GM19324 (cell line): ENCODE measurements at regions not wholly inside any gene's neighbourhood (a gene's known extent, or its start where the extent isn't known, plus 50 kb on each side); places are given as distances from the start of the nearest gene placed in this dataset.
"Not testable (repeated sequence)": the region's sequence is repeated elsewhere in the genome, so short reads cannot be mapped to it uniquely, and the experiment has no call there.

Source experiments
- ATAC-seq: cut with Tn5 transposase; IDR thresholded peaks from one replicate; pipeline ENCODE4 v1.9.1; 2021; ENCODE audit warnings: mild to moderate bottlenecking, moderate library complexity; ENCODE audit not compliant: unreplicated experiment, low FRiP score

GRCh38 chr4:177494791-177495190 is 52.6 kb upstream of the AGA start:
- ATAC-seq: no peak

GRCh38 chr4:177495626-177496025 is 53.4 kb upstream of the AGA start:
- not testable (repeated sequence) for ATAC-seq

- ATAC-seq: no peak
Measured at GRCh38 chr4:177499537-177499936, 57.3 kb upstream of the AGA start.

DNA sequence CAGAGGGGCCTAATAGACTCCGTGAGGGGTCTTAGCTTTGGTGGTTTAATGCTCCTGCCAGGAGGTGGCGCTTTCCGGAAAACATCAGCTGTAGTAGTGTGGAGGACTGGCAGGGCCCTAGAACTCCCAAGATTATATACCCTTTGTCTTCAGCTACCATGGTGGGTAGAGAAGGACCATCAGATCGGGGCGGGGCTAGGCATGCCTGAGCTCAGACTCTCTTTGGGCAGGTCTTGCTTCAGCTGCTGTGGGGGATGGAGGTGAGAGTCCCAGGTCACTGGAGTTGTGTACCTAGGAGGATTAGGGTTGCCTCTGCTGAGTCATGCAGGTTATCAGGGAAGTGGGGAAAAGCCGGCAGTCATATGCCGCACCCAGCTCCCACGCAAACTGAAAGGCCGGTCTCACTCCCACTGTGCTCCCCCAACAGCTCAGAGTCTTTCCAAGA is 63.0 kb upstream of the AGA start:
- no peak for ATAC-seq

GRCh38 chr4:177508662-177509061 is 66.4 kb upstream of the AGA start:
- ATAC-seq: no peak

DNA sequence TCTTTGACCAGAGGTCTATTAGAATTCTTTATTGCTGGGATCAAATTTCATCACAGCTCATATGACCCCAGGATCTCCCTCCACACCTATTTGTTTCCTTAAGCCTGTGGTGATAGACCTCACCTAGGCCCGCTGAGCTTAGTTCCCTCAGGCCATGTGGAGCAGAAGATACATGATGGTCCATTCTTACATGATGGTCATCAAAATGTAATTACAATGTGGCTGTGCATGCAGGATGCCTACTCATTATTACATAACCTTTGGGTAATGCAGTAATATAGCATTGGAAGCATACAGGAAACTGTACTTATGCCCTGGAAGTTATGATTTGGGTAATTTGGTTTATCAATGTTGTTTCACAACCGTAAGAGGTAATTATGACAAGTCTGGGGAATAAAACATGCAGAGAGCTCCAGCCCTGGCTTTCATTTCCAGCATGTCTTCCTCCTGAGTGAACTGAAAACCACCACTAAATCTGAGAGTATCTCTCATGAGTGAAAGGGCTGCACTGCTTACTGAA is 67.0 kb upstream of the AGA start:
- ATAC-seq: no peak

- no peak for ATAC-seq
Measured at GRCh38 chr4:177511611-177512010, 69.4 kb upstream of the AGA start.

- ATAC-seq: no peak
Measured at GRCh38 chr4:177512646-177513045, 70.4 kb upstream of the AGA start.

GRCh38 chr4:177517862-177518261 is 75.6 kb upstream of the AGA start:
- ATAC-seq: no peak

DNA sequence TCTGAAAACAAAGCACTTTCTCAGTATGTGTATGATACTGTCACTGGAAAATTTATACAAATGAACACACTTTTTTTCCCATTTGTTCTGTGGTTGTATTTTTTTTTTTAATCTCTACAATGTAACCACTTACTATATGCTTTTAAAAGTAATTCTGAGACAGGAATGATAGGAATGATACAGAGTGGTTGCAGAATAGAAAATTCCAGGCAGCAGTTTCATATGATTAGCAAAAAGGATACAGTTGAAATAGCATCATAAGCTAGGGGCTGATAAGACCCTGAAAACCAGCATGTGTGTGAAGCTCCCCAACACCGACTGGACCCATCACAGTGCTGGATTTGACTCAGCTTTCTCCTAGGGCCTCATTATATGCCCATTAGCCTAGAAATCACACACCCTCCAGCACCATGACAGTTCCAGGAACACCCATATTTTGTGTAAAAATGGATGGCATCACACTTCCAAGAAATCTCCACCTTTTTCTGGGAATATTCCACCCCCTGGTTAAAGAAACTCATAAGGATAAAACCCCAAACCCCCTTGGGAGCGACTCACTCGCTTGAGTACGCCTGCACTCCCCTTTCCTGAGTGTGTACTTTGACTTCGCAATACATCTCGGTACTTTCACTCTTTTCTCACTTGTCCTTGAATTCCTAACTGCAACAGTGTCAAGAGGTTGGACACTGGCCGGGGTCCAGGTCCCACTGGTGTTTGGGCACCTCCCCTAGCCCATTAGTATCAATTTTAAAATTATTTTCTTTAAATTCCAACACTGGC is 77.4 kb upstream of the AGA start:
- ATAC-seq: no peak

- no peak for ATAC-seq
Measured at GRCh38 chr4:177528620-177529019, 86.4 kb upstream of the AGA start.

- no peak for ATAC-seq
Measured at GRCh38 chr4:177530561-177530960, 88.3 kb upstream of the AGA start.

DNA sequence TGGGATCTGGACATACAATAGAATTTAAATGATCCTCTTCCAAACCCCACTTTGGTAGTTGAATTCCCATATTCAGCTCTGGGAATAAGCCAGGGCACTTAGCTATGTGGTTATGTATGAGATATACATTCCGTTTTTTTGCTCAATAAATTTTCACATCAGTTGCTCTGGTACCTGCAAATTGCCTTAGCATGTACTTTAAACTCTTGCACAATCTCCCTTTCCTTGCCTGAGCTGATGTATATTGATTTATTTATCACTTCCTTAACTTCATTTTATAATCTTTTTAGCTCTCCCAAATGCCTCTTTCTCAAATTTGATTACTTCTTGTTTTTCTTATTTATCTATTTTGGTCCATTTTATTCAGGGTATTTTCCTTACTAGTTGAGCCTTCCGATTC is 90.1 kb upstream of the AGA start:
- ATAC-seq: no peak

DNA sequence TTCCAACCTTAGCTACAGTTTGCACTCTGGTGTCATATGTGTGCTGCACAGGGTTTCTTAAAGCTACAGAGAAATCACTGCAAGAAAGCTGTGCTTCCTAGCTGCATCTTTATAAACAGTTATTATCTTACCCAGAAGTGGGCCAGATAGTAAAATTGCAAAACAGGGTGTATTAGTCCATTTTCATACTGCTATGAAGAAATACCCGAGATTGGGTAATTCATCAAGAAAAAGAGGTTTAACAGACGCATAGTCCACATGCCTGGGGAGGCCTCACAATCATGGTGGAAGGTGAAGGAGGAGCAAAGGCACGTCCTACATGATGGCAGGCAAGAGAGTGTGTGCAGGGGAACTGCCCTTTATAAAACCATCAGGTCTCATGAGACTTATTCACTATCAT is 92.6 kb upstream of the AGA start:
- ATAC-seq: not testable (repeated sequence)

GRCh38 chr4:177546745-177547144 is 104.5 kb upstream of the AGA start:
- ATAC-seq: no peak

- ATAC-seq: no peak
Measured at GRCh38 chr4:177547985-177548384, 105.7 kb upstream of the AGA start.

DNA sequence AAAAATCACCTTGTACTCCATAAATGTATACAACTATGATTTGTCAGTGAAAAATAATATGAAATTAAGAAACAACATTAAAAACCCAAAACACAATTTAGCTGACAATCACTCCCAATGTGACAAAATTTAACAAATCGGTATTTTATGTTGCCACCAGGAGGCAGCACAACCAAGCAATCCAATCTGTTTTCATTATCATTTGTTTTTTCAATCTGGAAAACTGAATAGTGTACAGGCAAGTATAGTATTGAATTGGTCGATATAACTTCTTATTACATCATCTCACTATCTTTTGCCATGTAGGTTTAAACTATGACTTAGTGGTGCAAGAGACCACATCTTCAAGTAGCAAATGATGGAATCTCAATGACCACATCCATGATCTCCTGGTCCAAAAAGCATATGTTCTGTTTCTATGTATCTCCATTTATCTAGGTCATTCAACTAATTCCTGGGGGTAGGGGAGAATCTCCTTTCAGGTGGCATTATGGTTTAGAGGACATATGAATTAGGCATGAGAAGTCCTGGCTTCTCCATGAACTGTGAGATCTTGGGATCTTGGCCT is 112.9 kb upstream of the AGA start:
- no peak for ATAC-seq

GRCh38 chr4:177557416-177557815 is 115.2 kb upstream of the AGA start:
- no peak for ATAC-seq

GRCh38 chr4:177558995-177559394 is 116.8 kb upstream of the AGA start:
- ATAC-seq: no peak

DNA sequence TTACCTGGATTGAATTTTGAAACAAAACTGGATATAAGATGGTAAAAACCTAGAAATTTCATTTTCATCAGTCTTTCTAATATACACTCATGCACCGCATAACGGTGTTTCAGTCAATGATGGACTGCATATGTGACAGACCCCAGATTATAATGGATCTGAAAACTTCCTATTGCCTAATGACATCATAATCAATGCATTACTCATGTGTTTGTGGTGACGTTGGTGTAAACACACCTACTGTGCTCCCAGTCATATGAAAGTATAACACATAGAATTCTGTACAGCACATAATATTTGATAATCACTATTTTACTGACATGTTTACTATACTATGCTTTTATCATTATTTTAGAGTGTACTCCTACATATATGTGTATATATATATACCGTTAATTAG is 119.9 kb upstream of the AGA start:
- ATAC-seq: no peak

DNA sequence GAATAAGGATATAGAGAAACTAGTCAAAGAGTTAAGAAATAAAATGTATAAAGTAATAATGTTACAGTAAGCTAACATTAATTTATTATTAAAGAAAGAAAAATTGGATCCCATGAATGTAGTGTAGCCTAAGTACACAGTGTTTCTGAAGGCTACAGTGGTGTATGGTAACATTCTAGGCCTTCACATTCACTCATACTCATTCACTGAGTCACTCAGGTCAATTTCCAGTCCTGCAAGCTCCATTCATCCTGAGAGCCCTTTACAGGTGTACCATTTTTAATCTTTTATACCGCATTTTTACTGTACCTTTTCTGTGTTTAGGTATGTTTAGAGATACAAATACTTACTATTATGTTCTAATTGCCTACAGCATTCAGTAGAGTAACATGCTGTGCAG is 120.6 kb upstream of the AGA start:
- no peak for ATAC-seq

DNA sequence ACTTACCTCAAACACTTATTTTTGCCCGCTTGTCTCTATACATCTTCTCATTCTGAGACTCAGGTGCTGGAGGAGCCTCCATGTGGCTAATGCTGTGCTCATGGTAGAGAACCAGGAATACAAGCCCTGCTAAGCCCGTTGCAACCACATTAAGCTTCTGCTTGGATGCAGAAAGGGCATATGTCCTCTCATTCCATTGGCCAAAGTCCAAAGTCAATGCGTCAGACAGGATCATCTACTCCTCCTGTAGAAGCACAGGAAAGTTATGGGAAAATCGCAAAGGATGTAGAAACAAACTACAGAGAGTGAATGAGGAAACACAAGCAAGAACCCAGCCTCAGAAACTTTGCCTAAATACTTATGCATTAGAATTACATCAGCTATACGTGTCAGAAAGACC is 124.5 kb upstream of the AGA start:
- ATAC-seq: no peak
